Glutamatergic neuron (in vitro differentiated cells): ENCODE measurements at regions not wholly inside any gene's neighbourhood (a gene's known extent, or its start where the extent isn't known, plus 50 kb on each side); places are given as distances from the start of the nearest gene placed in this dataset.

ENCODE experiments used
- DNase-seq: peaks from one replicate; pipeline ENCODE4 v3.0.0; 2022
- H3K27ac Mint-ChIP-seq: one replicate; pipeline ENCODE4 v1.8.0; 2020; ENCODE audit warnings: mild to moderate bottlenecking, mixed read lengths, inconsistent platforms; ENCODE audit not compliant: unreplicated experiment
- H3K27me3 Mint-ChIP-seq: one replicate; pipeline ENCODE4 v1.8.0; 2020; ENCODE audit warnings: mild to moderate bottlenecking, moderate library complexity, mixed read lengths, inconsistent platforms; ENCODE audit not compliant: unreplicated experiment
- H3K36me3 Mint-ChIP-seq: one replicate; pipeline ENCODE4 v1.8.0; 2020; ENCODE audit warnings: mild to moderate bottlenecking, mixed read lengths, inconsistent platforms; ENCODE audit not compliant: unreplicated experiment
- H3K4me1 Mint-ChIP-seq: one replicate; pipeline ENCODE4 v1.8.0; 2020; ENCODE audit warnings: mild to moderate bottlenecking, low read depth, mixed read lengths, inconsistent platforms; ENCODE audit not compliant: unreplicated experiment
- H3K4me3 Mint-ChIP-seq: one replicate; pipeline ENCODE4 v1.8.0; 2020; ENCODE audit warnings: mild to moderate bottlenecking, mixed read lengths, inconsistent platforms; ENCODE audit not compliant: unreplicated experiment
- H3K9me3 Mint-ChIP-seq: one replicate; pipeline ENCODE4 v1.8.0; 2020; ENCODE audit warnings: mild to moderate bottlenecking, moderate library complexity, mixed read lengths, inconsistent platforms; ENCODE audit not compliant: unreplicated experiment
- TF ChIP-seq, protein P1 (sequence below): fragments of 200-600 bp; sonication (generic); IDR thresholded peaks from one replicate; pipeline ENCODE4 v1.5.0; 2021; ENCODE audit not compliant: partially characterized antibody, unreplicated experiment

DNA sequence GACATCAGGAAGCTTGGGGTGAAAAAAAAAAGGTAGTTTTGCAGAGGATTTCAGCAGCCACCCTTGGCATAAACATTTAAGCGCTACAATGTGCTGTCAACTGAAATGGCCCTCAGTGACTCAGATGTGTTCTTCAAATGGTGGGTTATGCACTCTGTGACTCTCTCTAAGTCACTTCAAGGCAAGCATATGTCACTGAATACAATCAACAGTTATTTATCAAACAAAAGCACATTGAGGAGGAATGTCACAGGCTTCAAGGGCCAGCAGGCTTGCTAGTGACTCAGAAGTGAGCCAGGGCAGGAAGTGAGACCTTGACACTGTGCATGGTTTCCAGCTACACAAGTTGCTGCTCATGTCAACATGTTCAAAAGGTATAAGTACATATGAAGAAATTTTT, 523.7 kb upstream of the HTR2A start:
- Mint-ChIP-seq H3K27ac (no peak overlapping the region), H3K27me3 (peaks cover 1% of the 10 kb centered on the region), H3K4me3 (no peak overlapping the region), H3K9me3 (no peaks in the 10 kb centered on the region), H3K4me1 (no peaks in the 10 kb centered on the region), H3K36me3 (no peaks in the 10 kb centered on the region)
- TF ChIP-seq, protein P1, sequence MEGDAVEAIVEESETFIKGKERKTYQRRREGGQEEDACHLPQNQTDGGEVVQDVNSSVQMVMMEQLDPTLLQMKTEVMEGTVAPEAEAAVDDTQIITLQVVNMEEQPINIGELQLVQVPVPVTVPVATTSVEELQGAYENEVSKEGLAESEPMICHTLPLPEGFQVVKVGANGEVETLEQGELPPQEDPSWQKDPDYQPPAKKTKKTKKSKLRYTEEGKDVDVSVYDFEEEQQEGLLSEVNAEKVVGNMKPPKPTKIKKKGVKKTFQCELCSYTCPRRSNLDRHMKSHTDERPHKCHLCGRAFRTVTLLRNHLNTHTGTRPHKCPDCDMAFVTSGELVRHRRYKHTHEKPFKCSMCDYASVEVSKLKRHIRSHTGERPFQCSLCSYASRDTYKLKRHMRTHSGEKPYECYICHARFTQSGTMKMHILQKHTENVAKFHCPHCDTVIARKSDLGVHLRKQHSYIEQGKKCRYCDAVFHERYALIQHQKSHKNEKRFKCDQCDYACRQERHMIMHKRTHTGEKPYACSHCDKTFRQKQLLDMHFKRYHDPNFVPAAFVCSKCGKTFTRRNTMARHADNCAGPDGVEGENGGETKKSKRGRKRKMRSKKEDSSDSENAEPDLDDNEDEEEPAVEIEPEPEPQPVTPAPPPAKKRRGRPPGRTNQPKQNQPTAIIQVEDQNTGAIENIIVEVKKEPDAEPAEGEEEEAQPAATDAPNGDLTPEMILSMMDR, result no peak
- no peak for DNase-seq

GRCh38 chr13:47420020-47420419, 523.2 kb upstream of the HTR2A start:
- Mint-ChIP-seq H3K4me3 (no peak overlapping the region), H3K27ac (no peak overlapping the region)

GRCh38 chr13:47418206-47418920, 521.5 kb upstream of the HTR2A start:
- H3K9me3 Mint-ChIP-seq, result no peaks in the 10 kb centered on the region
- no peaks in the 10 kb centered on the region for H3K27me3 Mint-ChIP-seq
- H3K27ac Mint-ChIP-seq, result no peak overlapping the region
- H3K36me3 Mint-ChIP-seq, result no peaks in the 10 kb centered on the region
- H3K4me1 Mint-ChIP-seq, result no peaks in the 10 kb centered on the region
- no peak for DNase-seq
- H3K4me3 Mint-ChIP-seq, result no peak overlapping the region
- TF ChIP-seq, protein P1, result no peak

More at GRCh38 chr13:47420020-47420419, 523.2 kb upstream of the HTR2A start:
- DNase-seq, result no peak
- Mint-ChIP-seq H3K36me3 (no peaks in the 10 kb centered on the region), H3K9me3 (no peaks in the 10 kb centered on the region), H3K4me1 (no peaks in the 10 kb centered on the region), H3K27me3 (peaks cover 1% of the 10 kb centered on the region)
- TF ChIP-seq, protein P1, result no peak

GRCh38 chr13:47417485-47417884, 520.6 kb upstream of the HTR2A start:
- Mint-ChIP-seq H3K36me3 (no peaks in the 10 kb centered on the region), H3K9me3 (no peaks in the 10 kb centered on the region), H3K27me3 (no peaks in the 10 kb centered on the region), H3K27ac (no peak overlapping the region), H3K4me3 (no peak overlapping the region), H3K4me1 (no peaks in the 10 kb centered on the region)
- DNase-seq, result no peak
- TF ChIP-seq, protein P1, result no peak

GRCh38 chr13:47415048-47415447, 518.2 kb upstream of the HTR2A start:
- H3K9me3 Mint-ChIP-seq, result no peaks in the 10 kb centered on the region
- no peaks in the 10 kb centered on the region for H3K36me3 Mint-ChIP-seq
- no peaks in the 10 kb centered on the region for H3K27me3 Mint-ChIP-seq
- no peak for DNase-seq
- TF ChIP-seq, protein P1, result no peak
- no peak overlapping the region for H3K4me3 Mint-ChIP-seq
- H3K27ac Mint-ChIP-seq, result no peak overlapping the region
- H3K4me1 Mint-ChIP-seq, result no peaks in the 10 kb centered on the region
